Endothelial cell of umbilical vein (primary cell): ENCODE measurements at regions not wholly inside any gene's neighbourhood (a gene's known extent, or its start where the extent isn't known, plus 50 kb on each side); places are given as distances from the start of the nearest gene placed in this dataset.

Experiments
- BruUV-seq: library from RNA; stranded (reverse); fragments of 400-500 nt; replicated peaks from 2 replicates; lab custom pipeline; 2021; lab: Mats Ljungman, UMichigan
- CTCF ChIA-PET: fragments of 300-600, 350-600 bp; sonication (Branson Sonifier 250); formaldehyde crosslinking; loops from one replicate; lab custom pipeline; 2021; ENCODE audit warnings: antibody characterized with exemption, inconsistent platforms; lab: Charles Lee
- POLR2A ChIA-PET: fragments of 300-600, 350-600 bp; sonication (Branson Sonifier 250); formaldehyde crosslinking; loops from one replicate; lab custom pipeline; 2021; ENCODE audit warnings: antibody characterized with exemption, inconsistent platforms; lab: Charles Lee
- DNase-seq: peaks from one replicate; pipeline ENCODE4 v3.0.0-alpha.2; 2011; ENCODE audit warnings: low read depth, low spot score
- FAIRE-seq: peaks from 2 replicates; lab custom pipeline; 2011; peaks lifted over from hg19 to GRCh38; lab: Jason Lieb, UNC
- H2AFZ ChIP-seq: 2 replicates; pipeline ENCODE4 v1.6.0; 2012; ENCODE audit warnings: low read depth, low read length, control low read depth, inconsistent platforms
- H3K27ac ChIP-seq: 2 replicates; pipeline ENCODE4 v1.5.1; 2011; ENCODE audit warnings: low read depth, mild to moderate bottlenecking, control low read depth, low read length, moderate library complexity; ENCODE audit not compliant: insufficient read depth
- H3K27me3 ChIP-seq, 2 experiments: 2 replicates each; pipeline versions ENCODE4 v1.6.0 to v1.6.1; 2011; ENCODE audit warnings: low read length in 2 of 2, mixed read lengths in 1 of 2; ENCODE audit not compliant: control insufficient read depth in 2 of 2, insufficient read depth in 2 of 2
- H3K36me3 ChIP-seq, 2 experiments: 2 replicates in 1 of 2; 3 replicates in 1 of 2; pipeline ENCODE4 v1.5.1; 2011; ENCODE audit warnings: low read length in 2 of 2, mild to moderate bottlenecking in 1 of 2, moderate library complexity in 1 of 2; ENCODE audit not compliant: control insufficient read depth in 2 of 2, insufficient read depth in 2 of 2; ENCODE audit errors: extremely low read depth in 1 of 2
- H3K4me1 ChIP-seq: 3 replicates; pipeline ENCODE4 v1.5.1; 2011; ENCODE audit warnings: mild to moderate bottlenecking, low read length; ENCODE audit not compliant: control insufficient read depth, insufficient read depth; ENCODE audit errors: extremely low read depth
- H3K4me2 ChIP-seq: 2 replicates; pipeline ENCODE4 v1.6.1; 2011; ENCODE audit warnings: low read length, control low read depth, mixed read lengths; ENCODE audit not compliant: insufficient read depth
- H3K4me3 ChIP-seq, 3 experiments: fragments of 200-600 bp in 1 of 3; sonication (generic), shearing (Covaris generic) in 1 of 3; replicated peaks in 1 of 3; 2 replicates each; pipeline ENCODE4 v1.5.1; 2011 to 2016; ENCODE audit warnings: control low read depth in 3 of 3, low read length in 3 of 3, mild to moderate bottlenecking in 2 of 3, inconsistent platforms in 1 of 3, low read depth in 1 of 3, moderate library complexity in 1 of 3; ENCODE audit not compliant: insufficient read depth in 1 of 3
- H3K79me2 ChIP-seq: 2 replicates; pipeline ENCODE4 v1.6.0; 2012; ENCODE audit warnings: low read length, inconsistent platforms; ENCODE audit not compliant: control insufficient read depth, insufficient read depth
- H3K9ac ChIP-seq: replicated peaks from 2 replicates; pipeline ENCODE3; 2011; ENCODE audit warnings: low read length, control low read depth; ENCODE audit not compliant: insufficient read depth; ENCODE audit errors: extremely low read depth
- H3K9me1 ChIP-seq: replicated peaks from 3 replicates; pipeline ENCODE4 v1.6.0; 2011; ENCODE audit warnings: mild to moderate bottlenecking, low read length; ENCODE audit not compliant: control insufficient read depth, insufficient read depth; ENCODE audit errors: extremely low read depth
- H3K9me3 ChIP-seq: replicated peaks from 2 replicates; pipeline ENCODE4 v1.5.1; 2012; ENCODE audit warnings: low read length, inconsistent platforms; ENCODE audit not compliant: control insufficient read depth, insufficient read depth
- H4K20me1 ChIP-seq: replicated peaks from 2 replicates; pipeline ENCODE3; 2011; ENCODE audit warnings: mild to moderate bottlenecking, low read length; ENCODE audit not compliant: control insufficient read depth, insufficient read depth; ENCODE audit errors: extremely low read depth
- CTCF ChIP-seq, 2 donors: IDR thresholded peaks; 1 replicate in 1 of 2; 2 replicates in 1 of 2; pipeline ENCODE4 v1.5.1; 2011; ENCODE audit warnings: low read length in 2 of 2, mild to moderate bottlenecking in 2 of 2, moderate library complexity in 2 of 2, control low read depth in 1 of 2, inconsistent platforms in 1 of 2, low read depth in 1 of 2; ENCODE audit not compliant: insufficient read depth in 1 of 2; ENCODE audit errors: extremely low read depth in 1 of 2
- EZH2 ChIP-seq: IDR thresholded peaks from 2 replicates; pipeline ENCODE4 v1.6.1; 2012; ENCODE audit warnings: borderline replicate concordance, low read depth, mild to moderate bottlenecking, moderate library complexity, low read length, inconsistent platforms; ENCODE audit not compliant: severe bottlenecking
- FOS ChIP-seq: IDR thresholded peaks from 2 replicates; pipeline ENCODE4 v1.6.1; 2011; ENCODE audit warnings: mild to moderate bottlenecking, low read length, moderate library complexity, borderline replicate concordance; ENCODE audit not compliant: insufficient read depth
- GATA2 ChIP-seq: IDR thresholded peaks from 2 replicates; pipeline ENCODE4 v1.7.0; 2011; ENCODE audit warnings: low read depth, mild to moderate bottlenecking, moderate library complexity, mixed read lengths, low read length; ENCODE audit not compliant: insufficient read length, insufficient read depth
- JUN ChIP-seq: IDR thresholded peaks from 2 replicates; pipeline ENCODE4 v1.6.1; 2011; ENCODE audit warnings: borderline replicate concordance, low read depth; ENCODE audit not compliant: insufficient read length, insufficient read depth
- MYC ChIP-seq: IDR thresholded peaks from one replicate; pipeline ENCODE4 v1.6.1; 2011; ENCODE audit warnings: mild to moderate bottlenecking, low read depth, low read length
- POLR2A ChIP-seq: IDR thresholded peaks from 2 replicates; pipeline ENCODE4 v1.6.1; 2012; ENCODE audit warnings: low read depth, mild to moderate bottlenecking, control low read depth, low read length
- POLR2AphosphoS5 ChIP-seq: IDR thresholded peaks from 2 replicates; pipeline ENCODE4 v1.6.1; 2012; ENCODE audit warnings: low read depth, mild to moderate bottlenecking, control low read depth, low read length, moderate library complexity; ENCODE audit not compliant: insufficient read depth
- dilution Hi-C: fragments of 300-500 bp; cut with MboI; formaldehyde crosslinking; loops from one replicate; pipeline ENCODE4 v1.15.0; 2019; ENCODE audit warnings: low sequenced_read_pairs; ENCODE audit not compliant: extremely low pct_ligation_motif_present
- intact Hi-C: fragments of 100-400 bp; cut with micrococcal nuclease; formaldehyde crosslinking; loops from one replicate; pipeline ENCODE4 v1.10.0; 2022
- TF ChIP-seq, protein P1 (sequence below): IDR thresholded peaks from 2 replicates; pipeline ENCODE4 v1.6.1; 2011; ENCODE audit not compliant: insufficient read depth, insufficient read length

- ChIA-PET CTCF (no interaction called here), POLR2A (no interaction called here)
- Histone ChIP-seq H3K36me3 (no peaks in the 10 kb centered on the region), H3K9ac (no peak overlapping the region), H3K4me2 (no peak overlapping the region), H3K4me1 (no peaks in the 10 kb centered on the region), H3K27me3 (no peaks in the 10 kb centered on the region), H2AFZ (no peak overlapping the region), H3K9me1 (no peaks in the 10 kb centered on the region), H3K79me2 (no peaks in the 10 kb centered on the region), H3K4me3 (no peak overlapping the region), H3K27ac (no peak overlapping the region), H4K20me1 (no peaks in the 10 kb centered on the region), H3K9me3 (no peaks in the 10 kb centered on the region)
- DNase-seq (no peak), FAIRE-seq (no peak)
- dilution Hi-C loops (no loop called here), intact Hi-C loops (no loop called here)
- TF ChIP-seq, protein P1, sequence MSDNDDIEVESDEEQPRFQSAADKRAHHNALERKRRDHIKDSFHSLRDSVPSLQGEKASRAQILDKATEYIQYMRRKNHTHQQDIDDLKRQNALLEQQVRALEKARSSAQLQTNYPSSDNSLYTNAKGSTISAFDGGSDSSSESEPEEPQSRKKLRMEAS = no peak
- TF ChIP-seq POLR2AphosphoS5 (no peak), FOS (no peak), CTCF (IDR thresholded peaks at IDR 0.05; ENCODE audit: extremely low read depth in 1 of 2, insufficient read depth in 1 of 2, low read depth in 1 of 2, low read length in 2 of 2) (no peak), JUN (no peak), POLR2A (no peak), EZH2 (no peak), GATA2 (no peak), MYC (no peak)
- BruUV-seq = no TSS peak
Measured at GRCh38 chr11:92588393-92588792, 363.8 kb downstream of the FAT3 start.
